PC-3 (cell line): ENCODE measurements at regions not wholly inside any gene's neighbourhood (a gene's known extent, or its start where the extent isn't known, plus 50 kb on each side); places are given as distances from the start of the nearest gene placed in this dataset.

Experiments used
- EZH2 ChIP-seq: fragments of 300-600 bp; sonication (generic); IDR thresholded peaks from one replicate; pipeline ENCODE4 v1.6.1; 2017; ENCODE audit warnings: antibody characterized with exemption, mild to moderate bottlenecking, low read length; ENCODE audit not compliant: unreplicated experiment
- EZH2phosphoT487 ChIP-seq: fragments of 300-600 bp; sonication (generic); IDR thresholded peaks from 2 replicates; pipeline ENCODE4 v1.6.1; 2018; ENCODE audit warnings: mild to moderate bottlenecking, antibody characterized with exemption, low read length, borderline replicate concordance
- TF ChIP-seq, protein P1 (sequence below): fragments of 300-600 bp; sonication (generic); conservative IDR thresholded peaks from 2 replicates; pipeline ENCODE4 v1.5.1; 2017; ENCODE audit warnings: antibody characterized with exemption, low read depth, mild to moderate bottlenecking, low read length

DNA sequence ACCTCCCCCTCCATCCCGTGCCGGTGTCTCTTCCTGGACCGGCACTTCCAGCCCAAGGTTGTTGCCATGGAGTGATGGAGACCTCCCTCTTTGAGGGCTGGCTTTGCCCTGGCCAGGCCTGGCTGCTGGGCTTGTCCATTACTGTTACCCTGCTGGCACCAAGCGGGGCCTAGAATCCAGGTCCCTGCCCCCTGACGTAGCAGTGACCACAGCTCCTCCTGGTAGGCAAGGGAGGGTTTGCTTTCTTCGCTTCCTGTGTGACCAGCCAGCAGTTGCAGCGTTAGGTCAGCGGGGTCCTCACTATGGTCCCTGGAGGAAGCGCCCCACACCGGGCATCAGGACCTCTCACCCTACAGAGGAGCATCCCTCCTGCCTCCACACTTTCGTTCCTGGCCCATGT lies 146.7 kb upstream of the COL5A1 start:
- TF ChIP-seq, protein P1, sequence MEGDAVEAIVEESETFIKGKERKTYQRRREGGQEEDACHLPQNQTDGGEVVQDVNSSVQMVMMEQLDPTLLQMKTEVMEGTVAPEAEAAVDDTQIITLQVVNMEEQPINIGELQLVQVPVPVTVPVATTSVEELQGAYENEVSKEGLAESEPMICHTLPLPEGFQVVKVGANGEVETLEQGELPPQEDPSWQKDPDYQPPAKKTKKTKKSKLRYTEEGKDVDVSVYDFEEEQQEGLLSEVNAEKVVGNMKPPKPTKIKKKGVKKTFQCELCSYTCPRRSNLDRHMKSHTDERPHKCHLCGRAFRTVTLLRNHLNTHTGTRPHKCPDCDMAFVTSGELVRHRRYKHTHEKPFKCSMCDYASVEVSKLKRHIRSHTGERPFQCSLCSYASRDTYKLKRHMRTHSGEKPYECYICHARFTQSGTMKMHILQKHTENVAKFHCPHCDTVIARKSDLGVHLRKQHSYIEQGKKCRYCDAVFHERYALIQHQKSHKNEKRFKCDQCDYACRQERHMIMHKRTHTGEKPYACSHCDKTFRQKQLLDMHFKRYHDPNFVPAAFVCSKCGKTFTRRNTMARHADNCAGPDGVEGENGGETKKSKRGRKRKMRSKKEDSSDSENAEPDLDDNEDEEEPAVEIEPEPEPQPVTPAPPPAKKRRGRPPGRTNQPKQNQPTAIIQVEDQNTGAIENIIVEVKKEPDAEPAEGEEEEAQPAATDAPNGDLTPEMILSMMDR, result no peak
- TF ChIP-seq EZH2, result no peak
- no peak for TF ChIP-seq EZH2phosphoT487
